Mesothelial cell of epicardium (in vitro differentiated cells): ENCODE measurements at regions not wholly inside any gene's neighbourhood (a gene's known extent, or its start where the extent isn't known, plus 50 kb on each side); places are given as distances from the start of the nearest gene placed in this dataset.

ENCODE experiments used
- DNase-seq, 2 experiments: peaks; one replicate each; pipeline ENCODE4 v3.0.0; 2021; ENCODE audit warnings: low spot score in 2 of 2; ENCODE audit not compliant: unreplicated experiment in 2 of 2
- H3K27ac Mint-ChIP-seq: 2 replicates; pipeline ENCODE4 v1.8.0; 2021; ENCODE audit warnings: mixed read lengths
- H3K27me3 Mint-ChIP-seq: 2 replicates; pipeline ENCODE4 v1.8.0; 2021; ENCODE audit warnings: low read depth, mixed read lengths
- H3K36me3 Mint-ChIP-seq: 2 replicates; pipeline ENCODE4 v1.8.0; 2021; ENCODE audit warnings: mixed read lengths
- H3K4me1 Mint-ChIP-seq: 2 replicates; pipeline ENCODE4 v1.8.0; 2021; ENCODE audit warnings: mixed read lengths
- H3K4me3 Mint-ChIP-seq: 2 replicates; pipeline ENCODE4 v1.8.0; 2021; ENCODE audit warnings: mild to moderate bottlenecking, moderate library complexity, mixed read lengths
- H3K9me3 Mint-ChIP-seq: 2 replicates; pipeline ENCODE4 v1.8.0; 2021; ENCODE audit warnings: mixed read lengths
- TF ChIP-seq, protein P1 (sequence below): fragments of 200-600 bp; sonication (generic); IDR thresholded peaks from one replicate; pipeline ENCODE4 v1.5.0; 2021; ENCODE audit warnings: antibody characterized with exemption; ENCODE audit not compliant: unreplicated experiment

DNA sequence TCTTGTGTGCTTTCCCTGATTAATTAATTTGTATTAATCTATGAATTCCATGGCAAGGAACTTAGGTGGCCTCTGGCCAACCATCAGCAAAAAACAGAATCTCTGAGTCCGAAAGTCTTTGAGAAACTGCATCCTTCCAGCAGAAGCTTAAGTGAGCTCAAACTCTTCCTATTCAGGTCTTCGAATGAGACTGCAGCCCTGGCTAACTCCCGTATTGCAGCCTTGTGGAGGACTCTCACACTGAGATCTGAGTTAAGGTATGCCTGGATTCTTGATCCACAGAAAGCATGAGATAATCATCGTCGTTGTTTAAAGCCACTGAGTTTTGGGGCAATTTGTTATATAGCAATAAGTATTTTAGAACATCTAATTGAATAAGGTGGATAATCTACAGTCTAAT, 1143.9 kb upstream of the NXPH2 start:
- peaks cover 15% of the 10 kb centered on the region for H3K4me1 Mint-ChIP-seq
- no peaks in the 10 kb centered on the region for H3K9me3 Mint-ChIP-seq
- no peak overlapping the region for H3K4me3 Mint-ChIP-seq
- H3K36me3 Mint-ChIP-seq: no peaks in the 10 kb centered on the region
- H3K27ac Mint-ChIP-seq: no peak overlapping the region
- no peaks in the 10 kb centered on the region for H3K27me3 Mint-ChIP-seq
- DNase-seq: no peak
- TF ChIP-seq, protein P1, sequence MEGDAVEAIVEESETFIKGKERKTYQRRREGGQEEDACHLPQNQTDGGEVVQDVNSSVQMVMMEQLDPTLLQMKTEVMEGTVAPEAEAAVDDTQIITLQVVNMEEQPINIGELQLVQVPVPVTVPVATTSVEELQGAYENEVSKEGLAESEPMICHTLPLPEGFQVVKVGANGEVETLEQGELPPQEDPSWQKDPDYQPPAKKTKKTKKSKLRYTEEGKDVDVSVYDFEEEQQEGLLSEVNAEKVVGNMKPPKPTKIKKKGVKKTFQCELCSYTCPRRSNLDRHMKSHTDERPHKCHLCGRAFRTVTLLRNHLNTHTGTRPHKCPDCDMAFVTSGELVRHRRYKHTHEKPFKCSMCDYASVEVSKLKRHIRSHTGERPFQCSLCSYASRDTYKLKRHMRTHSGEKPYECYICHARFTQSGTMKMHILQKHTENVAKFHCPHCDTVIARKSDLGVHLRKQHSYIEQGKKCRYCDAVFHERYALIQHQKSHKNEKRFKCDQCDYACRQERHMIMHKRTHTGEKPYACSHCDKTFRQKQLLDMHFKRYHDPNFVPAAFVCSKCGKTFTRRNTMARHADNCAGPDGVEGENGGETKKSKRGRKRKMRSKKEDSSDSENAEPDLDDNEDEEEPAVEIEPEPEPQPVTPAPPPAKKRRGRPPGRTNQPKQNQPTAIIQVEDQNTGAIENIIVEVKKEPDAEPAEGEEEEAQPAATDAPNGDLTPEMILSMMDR: no peak

DNA sequence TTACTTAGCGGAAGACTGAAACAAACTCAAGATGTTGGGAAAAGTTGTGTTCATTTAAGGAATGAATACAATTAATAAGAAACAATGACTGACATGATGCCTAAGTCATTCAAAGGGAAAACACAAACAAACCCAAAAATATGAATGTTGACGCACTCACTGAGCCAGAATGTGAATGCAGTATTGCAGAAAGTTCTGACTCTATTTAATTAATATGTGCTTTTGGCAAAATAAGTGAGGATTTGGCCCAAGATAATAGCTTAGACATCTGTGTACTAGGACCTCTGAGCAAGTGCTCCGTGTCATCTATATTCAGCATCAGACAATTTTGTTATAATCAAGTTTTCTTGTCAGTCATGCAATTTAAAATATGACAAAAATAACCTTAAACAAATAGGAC, 1138.8 kb upstream of the NXPH2 start:
- TF ChIP-seq, protein P1: no peak
- H3K27ac Mint-ChIP-seq: no peak overlapping the region
- H3K4me3 Mint-ChIP-seq: no peak overlapping the region
- H3K9me3 Mint-ChIP-seq: peaks cover 4% of the 10 kb centered on the region
- H3K4me1 Mint-ChIP-seq: peaks cover 10% of the 10 kb centered on the region
- no peaks in the 10 kb centered on the region for H3K36me3 Mint-ChIP-seq
- no peaks in the 10 kb centered on the region for H3K27me3 Mint-ChIP-seq
- DNase-seq: no peak

DNA sequence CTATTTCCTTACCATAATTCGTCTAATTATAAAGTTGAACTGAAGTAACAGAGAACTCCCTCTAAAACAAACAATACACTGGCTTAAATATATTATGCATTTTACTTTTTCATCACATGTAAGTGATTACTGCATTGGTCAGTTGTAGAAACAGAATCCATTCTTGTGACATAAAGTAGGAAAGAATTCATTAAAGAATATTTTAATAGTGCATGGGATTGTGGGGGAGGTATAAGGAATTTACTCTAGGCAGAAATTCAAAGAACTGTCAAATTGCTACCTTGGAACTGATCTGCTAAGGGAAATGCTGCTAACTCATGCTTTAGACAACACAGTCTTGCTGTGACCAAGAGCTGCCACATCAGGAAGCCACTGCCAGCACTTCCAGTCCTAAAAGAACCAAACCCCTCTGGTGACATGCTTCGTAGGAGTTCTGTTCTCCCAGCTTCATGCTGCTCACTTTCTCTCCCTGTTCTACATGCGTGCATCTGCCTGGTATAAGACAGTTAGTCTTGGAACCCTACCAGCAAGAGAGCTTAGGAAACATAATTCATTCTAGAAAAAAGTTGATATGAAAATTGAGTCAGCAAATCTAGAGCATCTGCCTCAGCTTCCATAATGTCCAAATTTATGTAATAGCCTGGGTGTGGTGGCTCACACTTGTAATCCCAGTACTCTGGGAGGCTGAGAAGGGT, 1137.6 kb upstream of the NXPH2 start:
- Mint-ChIP-seq H3K9me3 (peaks cover 6% of the 10 kb centered on the region), H3K27ac (no peak overlapping the region), H3K36me3 (peaks cover 1% of the 10 kb centered on the region), H3K4me1 (peaks cover 6% of the 10 kb centered on the region), H3K27me3 (no peaks in the 10 kb centered on the region), H3K4me3 (no peak overlapping the region)
- TF ChIP-seq, protein P1: no peak
- DNase-seq: no peak

DNA sequence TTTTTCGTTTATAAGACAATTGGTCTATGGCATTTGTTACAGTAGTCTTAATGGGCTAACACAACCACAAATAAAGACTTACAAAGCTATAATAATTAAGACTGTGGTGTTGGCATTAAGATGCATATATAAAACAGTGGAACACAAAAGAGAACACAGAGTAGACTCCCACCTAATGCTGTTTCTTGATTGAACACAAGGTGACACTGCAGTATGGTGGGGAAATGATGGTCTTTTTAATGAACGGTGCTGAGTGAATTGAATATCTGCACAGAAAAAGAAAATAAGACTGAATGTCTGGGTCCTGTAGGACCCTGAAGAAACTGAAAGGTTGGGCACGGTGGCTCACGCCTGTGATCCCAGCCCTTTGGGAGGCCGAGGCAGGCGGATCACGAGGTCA, 1136.6 kb upstream of the NXPH2 start:
- no peak overlapping the region for H3K4me3 Mint-ChIP-seq

DNA sequence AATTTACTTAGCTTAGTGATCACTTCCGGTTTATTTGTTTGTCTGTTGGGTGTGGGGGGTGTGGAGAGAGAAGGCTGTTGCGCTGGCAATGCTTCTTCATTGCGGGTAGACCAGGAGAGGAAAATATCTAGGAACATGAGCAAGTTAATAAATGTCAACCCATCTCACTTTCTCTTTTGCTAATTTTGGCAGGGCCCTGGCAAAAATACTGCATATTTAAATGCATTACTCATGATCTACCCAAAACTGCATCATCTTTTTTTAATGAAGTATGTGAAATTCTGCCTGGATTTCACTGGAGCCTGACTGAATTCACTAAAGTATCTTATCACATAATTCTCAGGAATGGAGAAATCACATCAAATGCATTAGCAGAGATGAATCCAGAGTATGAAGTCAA, 1131.0 kb upstream of the NXPH2 start:
- H3K4me1 Mint-ChIP-seq: no peaks in the 10 kb centered on the region
- no peak for DNase-seq
- peaks cover 6% of the 10 kb centered on the region for H3K36me3 Mint-ChIP-seq
- no peaks in the 10 kb centered on the region for H3K27me3 Mint-ChIP-seq
- H3K4me3 Mint-ChIP-seq: no peak overlapping the region
- H3K9me3 Mint-ChIP-seq: peaks cover 15% of the 10 kb centered on the region
- TF ChIP-seq, protein P1: no peak
- no peak overlapping the region for H3K27ac Mint-ChIP-seq

More for the DNA sequence above, 1136.6 kb upstream of the NXPH2 start:
- TF ChIP-seq, protein P1: no peak
- Mint-ChIP-seq H3K36me3 (peaks cover 6% of the 10 kb centered on the region), H3K9me3 (peaks cover 17% of the 10 kb centered on the region), H3K27me3 (no peaks in the 10 kb centered on the region), H3K27ac (no peak overlapping the region), H3K4me1 (peaks cover 6% of the 10 kb centered on the region)
- DNase-seq: no peak

DNA sequence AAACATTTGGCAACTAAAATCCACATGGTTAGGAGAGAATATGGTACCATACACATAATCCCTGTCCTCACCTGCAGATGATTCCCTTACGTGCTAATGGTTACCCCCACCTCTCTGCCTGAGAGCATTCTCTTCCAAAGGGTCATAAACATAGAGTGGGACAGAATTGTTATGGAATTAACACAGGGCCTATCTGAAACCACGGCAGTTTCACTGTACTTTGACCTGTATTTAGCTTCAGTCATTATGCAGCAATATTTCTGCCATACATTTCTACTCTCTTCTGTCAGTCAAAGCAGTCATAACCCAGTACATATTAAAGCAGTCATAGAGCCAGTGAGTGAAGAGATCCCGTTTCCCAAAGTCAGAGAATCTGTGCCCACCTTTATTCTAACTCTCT, 1128.9 kb upstream of the NXPH2 start:
- TF ChIP-seq, protein P1: no peak
- H3K9me3 Mint-ChIP-seq: peaks cover 15% of the 10 kb centered on the region

More for the DNA sequence above, 1128.9 kb upstream of the NXPH2 start:
- Mint-ChIP-seq H3K4me1 (no peaks in the 10 kb centered on the region), H3K27me3 (no peaks in the 10 kb centered on the region), H3K36me3 (peaks cover 6% of the 10 kb centered on the region), H3K27ac (no peak overlapping the region), H3K4me3 (no peak overlapping the region)
- DNase-seq: no peak
